ENCODE measurements at regions not wholly inside any gene's neighbourhood (a gene's known extent, or its start where the extent isn't known, plus 50 kb on each side); places are given as distances from the start of the nearest gene placed in this dataset.

DNA sequence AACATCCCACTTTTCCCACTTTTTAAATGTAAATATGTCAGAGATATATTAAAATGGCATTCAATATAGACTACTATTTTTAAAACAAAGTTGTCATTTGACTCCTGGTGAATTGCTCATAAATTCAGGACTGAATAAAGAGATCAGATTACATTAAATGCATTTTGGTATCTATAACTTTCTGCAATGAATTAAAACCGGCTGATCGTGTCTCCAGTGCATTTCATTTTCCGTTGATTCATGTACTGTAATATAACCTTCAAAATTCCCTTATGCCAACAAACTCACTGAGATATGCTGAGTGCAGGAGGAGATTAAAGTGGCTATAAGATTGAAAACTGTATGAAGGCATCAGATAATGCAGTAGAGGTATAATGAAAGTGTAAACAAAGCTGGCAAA is 361.1 kb upstream of the CDIN1 start:
- DNase-seq = peak; percentile 19
- Histone ChIP-seq H3K27ac (ENCODE audit: low read length) (no peak overlapping the region), H3K27me3 (ENCODE audit: control insufficient read depth, insufficient read depth, low read length) (no peaks in the 10 kb centered on the region)

DNA sequence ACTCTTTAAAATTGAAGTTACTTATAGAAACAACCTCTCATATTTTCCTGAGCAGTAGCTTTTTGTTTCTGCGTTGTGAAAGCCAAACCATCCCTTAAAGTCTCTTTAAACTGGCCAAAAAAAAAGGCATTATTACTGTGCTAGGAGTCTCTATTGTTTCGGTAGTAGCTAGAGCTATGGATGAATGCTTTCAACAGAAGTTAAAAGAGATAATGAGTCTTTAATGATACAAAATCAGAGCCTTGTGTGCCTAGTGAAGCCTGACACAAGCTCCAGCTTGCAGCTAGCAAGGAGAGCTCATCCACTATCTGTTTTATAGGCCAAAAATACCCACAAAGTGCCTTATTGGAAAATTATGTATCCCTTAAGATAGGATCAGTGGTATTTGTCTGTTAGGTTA is 360.4 kb upstream of the CDIN1 start:
- Histone ChIP-seq H3K4me1 (ENCODE audit: control insufficient read depth, insufficient read depth, low read length) (no peaks in the 10 kb centered on the region), H3K27ac (ENCODE audit: low read length) (no peak overlapping the region), H3K4me3 (ENCODE audit: low read length) (no peak overlapping the region), H3K9me3 (replicated peaks; ENCODE audit: control insufficient read depth, low read depth, low read length) (peaks cover 5% of the 10 kb centered on the region), H3K36me3 (ENCODE audit: control insufficient read depth, insufficient read depth, low read length) (no peaks in the 10 kb centered on the region), H3K27me3 (ENCODE audit: control insufficient read depth, insufficient read depth, low read length) (no peaks in the 10 kb centered on the region)
- WGBS (ENCODE audit: insufficient coverage) = no CpG with 5 or more reads among the region's 2 CpGs
- DNase-seq = no peak

More for the DNA sequence above, 361.1 kb upstream of the CDIN1 start:
- Histone ChIP-seq H3K4me1 (ENCODE audit: control insufficient read depth, insufficient read depth, low read length) (no peaks in the 10 kb centered on the region), H3K9me3 (replicated peaks; ENCODE audit: control insufficient read depth, low read depth, low read length) (peaks cover 5% of the 10 kb centered on the region), H3K36me3 (ENCODE audit: control insufficient read depth, insufficient read depth, low read length) (no peaks in the 10 kb centered on the region), H3K4me3 (ENCODE audit: low read length) (no peak overlapping the region)
- WGBS (ENCODE audit: insufficient coverage) = no CpG with 5 or more reads among the region's 3 CpGs

DNA sequence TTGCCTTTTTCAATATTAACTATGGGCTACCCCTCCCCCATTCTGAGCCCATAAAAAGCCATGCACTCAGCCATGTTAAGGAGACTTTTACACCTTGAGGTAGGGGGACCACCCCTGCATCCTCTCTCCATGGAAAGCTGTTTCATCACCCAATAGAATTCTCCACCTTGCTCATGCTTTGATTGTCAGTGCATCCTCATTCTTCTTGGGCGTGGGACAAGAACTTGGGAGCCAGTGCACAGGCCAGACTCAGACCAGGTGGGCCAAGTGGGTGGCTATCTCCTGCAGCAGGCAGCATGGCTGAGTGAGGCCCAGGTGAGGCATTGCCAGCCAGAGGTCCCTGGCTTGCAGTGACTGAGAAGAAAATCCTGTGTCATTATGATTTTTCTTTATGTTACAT is 357.4 kb upstream of the CDIN1 start:
- Histone ChIP-seq H3K27ac (ENCODE audit: low read length) (no peak overlapping the region), H3K27me3 (ENCODE audit: control insufficient read depth, insufficient read depth, low read length) (no peaks in the 10 kb centered on the region), H3K36me3 (ENCODE audit: control insufficient read depth, insufficient read depth, low read length) (no peaks in the 10 kb centered on the region), H3K4me3 (ENCODE audit: low read length) (no peak overlapping the region), H3K4me1 (ENCODE audit: control insufficient read depth, insufficient read depth, low read length) (no peaks in the 10 kb centered on the region), H3K9me3 (replicated peaks; ENCODE audit: control insufficient read depth, low read depth, low read length) (peaks cover 9% of the 10 kb centered on the region)
- DNase-seq = no peak
- 100% methylated on average over 1 of the region's 1 CpG for WGBS (ENCODE audit: insufficient coverage)

DNA sequence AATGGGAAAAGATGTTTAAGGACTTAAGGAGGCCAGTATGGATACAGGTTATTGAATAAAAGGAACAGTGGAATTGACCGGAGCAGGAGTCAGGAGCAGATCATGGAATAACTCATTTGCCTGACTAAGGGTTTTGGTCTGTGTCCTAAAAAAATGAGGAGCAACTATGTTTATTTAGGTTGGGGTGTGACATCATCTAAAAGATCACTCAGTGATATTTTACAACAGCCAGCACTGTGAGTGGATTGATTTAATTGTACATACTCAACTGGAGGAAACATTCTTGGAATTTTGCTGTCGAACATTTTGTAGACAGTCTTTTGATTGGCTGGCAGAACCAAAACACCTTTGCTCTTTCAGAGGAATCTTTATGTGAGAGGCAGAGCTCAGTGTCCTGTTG is 348.6 kb upstream of the CDIN1 start:
- no peaks in the 10 kb centered on the region for H3K4me1 ChIP-seq (ENCODE audit: control insufficient read depth, insufficient read depth, low read length)
- H3K27ac ChIP-seq (ENCODE audit: low read length) = no peak overlapping the region
- no peak overlapping the region for H3K4me3 ChIP-seq (ENCODE audit: low read length)
- no CpG with 5 or more reads among the region's 2 CpGs for WGBS (ENCODE audit: insufficient coverage)
- no peak for DNase-seq
- peaks cover 1% of the 10 kb centered on the region for H3K9me3 ChIP-seq (replicated peaks; ENCODE audit: control insufficient read depth, low read depth, low read length)
- H3K36me3 ChIP-seq (ENCODE audit: control insufficient read depth, insufficient read depth, low read length) = no peaks in the 10 kb centered on the region
- H3K27me3 ChIP-seq (ENCODE audit: control insufficient read depth, insufficient read depth, low read length) = no peaks in the 10 kb centered on the region

DNA sequence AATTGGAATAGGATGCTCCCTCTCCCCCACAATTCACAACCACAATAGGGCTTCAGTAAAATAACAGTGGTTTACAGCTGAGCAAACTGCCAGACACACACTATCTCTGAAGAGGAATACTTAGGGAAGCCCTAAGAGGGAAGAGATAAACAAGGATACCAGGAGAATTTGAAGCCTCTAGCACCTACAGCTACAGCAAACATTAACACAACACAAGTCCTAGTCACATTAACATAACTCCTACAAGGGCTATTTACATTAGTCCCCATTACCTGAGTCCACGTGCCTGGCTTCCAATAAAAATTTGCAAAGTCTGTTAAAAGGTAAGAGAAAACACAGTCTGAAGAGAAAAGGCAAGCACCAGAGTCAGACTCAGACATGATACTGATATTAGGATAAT is 346.9 kb upstream of the CDIN1 start:
- Histone ChIP-seq H3K27me3 (ENCODE audit: control insufficient read depth, insufficient read depth, low read length) (no peaks in the 10 kb centered on the region), H3K36me3 (ENCODE audit: control insufficient read depth, insufficient read depth, low read length) (no peaks in the 10 kb centered on the region), H3K27ac (ENCODE audit: low read length) (no peak overlapping the region), H3K4me3 (ENCODE audit: low read length) (no peak overlapping the region), H3K4me1 (ENCODE audit: control insufficient read depth, insufficient read depth, low read length) (no peaks in the 10 kb centered on the region), H3K9me3 (replicated peaks; ENCODE audit: control insufficient read depth, low read depth, low read length) (no peaks in the 10 kb centered on the region)
- no CpG with 5 or more reads among the region's 1 CpG for WGBS (ENCODE audit: insufficient coverage)
- DNase-seq = no peak

DNA sequence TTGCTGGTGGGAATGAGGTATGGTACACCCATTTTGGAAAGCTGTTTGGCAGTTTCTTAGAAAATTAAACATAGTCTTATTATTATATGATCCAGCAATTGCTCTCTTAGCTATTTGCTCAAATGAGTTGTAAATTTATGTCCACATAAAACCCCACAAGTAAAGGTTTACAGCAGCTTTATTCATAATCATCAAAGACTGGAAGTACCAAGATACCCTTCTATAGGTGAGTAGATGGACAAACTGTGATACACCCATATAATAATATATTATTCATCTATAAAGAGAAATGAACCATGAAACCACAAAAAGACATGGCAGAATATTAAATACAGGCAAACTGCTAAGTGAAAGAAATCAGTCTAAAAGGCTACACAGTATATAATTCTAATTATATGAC is 344.7 kb upstream of the CDIN1 start:
- Histone ChIP-seq H3K9me3 (replicated peaks; ENCODE audit: control insufficient read depth, low read depth, low read length) (no peaks in the 10 kb centered on the region), H3K4me3 (ENCODE audit: low read length) (no peak overlapping the region), H3K27me3 (ENCODE audit: control insufficient read depth, insufficient read depth, low read length) (no peaks in the 10 kb centered on the region), H3K4me1 (ENCODE audit: control insufficient read depth, insufficient read depth, low read length) (no peaks in the 10 kb centered on the region), H3K36me3 (ENCODE audit: control insufficient read depth, insufficient read depth, low read length) (no peaks in the 10 kb centered on the region), H3K27ac (ENCODE audit: low read length) (no peak overlapping the region)
- DNase-seq = no peak

DNA sequence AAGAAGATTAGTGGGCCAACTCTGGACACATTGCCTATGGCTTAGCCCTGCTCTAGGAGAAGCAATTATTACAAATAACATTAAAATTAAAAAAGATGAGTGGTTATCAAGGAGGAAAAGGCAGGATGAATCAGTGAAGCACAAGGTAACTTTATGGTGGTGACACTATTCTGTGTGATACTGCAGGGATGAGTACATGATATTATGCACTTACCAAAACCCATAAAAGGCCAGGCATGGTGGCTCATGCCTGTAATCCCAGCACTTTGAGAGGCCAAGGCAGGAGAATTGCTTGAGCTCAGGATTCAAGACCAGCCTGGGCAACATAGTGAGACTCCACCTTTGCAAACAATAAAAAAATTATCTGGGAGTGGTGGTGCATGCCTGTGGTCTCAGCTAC is 344.3 kb upstream of the CDIN1 start:
- no peaks in the 10 kb centered on the region for H3K9me3 ChIP-seq (replicated peaks; ENCODE audit: control insufficient read depth, low read depth, low read length)
- no peaks in the 10 kb centered on the region for H3K36me3 ChIP-seq (ENCODE audit: control insufficient read depth, insufficient read depth, low read length)
- H3K4me3 ChIP-seq (ENCODE audit: low read length) = no peak overlapping the region
- H3K4me1 ChIP-seq (ENCODE audit: control insufficient read depth, insufficient read depth, low read length) = no peaks in the 10 kb centered on the region
- no peaks in the 10 kb centered on the region for H3K27me3 ChIP-seq (ENCODE audit: control insufficient read depth, insufficient read depth, low read length)
- no peak overlapping the region for H3K27ac ChIP-seq (ENCODE audit: low read length)
- no peak for DNase-seq

DNA sequence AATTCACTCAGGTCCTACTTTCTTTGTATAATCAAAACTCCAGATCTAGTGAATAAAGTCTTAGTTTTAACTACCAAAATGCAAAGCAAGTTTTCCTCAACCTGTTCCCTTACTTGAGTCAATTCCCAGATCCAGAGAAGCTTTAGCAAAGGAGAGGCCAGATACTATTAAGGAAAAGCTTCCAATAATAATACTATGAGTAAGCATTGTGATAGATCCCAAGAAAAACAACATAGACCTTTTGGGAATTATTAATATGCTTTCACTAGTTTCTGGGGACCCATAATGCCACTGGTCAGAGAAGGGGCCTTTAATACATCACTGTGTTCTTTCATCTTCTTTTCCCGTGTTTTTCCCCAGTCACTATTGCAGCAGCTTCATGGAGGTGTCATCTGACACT is 339.9 kb upstream of the CDIN1 start:
- Histone ChIP-seq H3K27me3 (ENCODE audit: control insufficient read depth, insufficient read depth, low read length) (no peaks in the 10 kb centered on the region), H3K9me3 (replicated peaks; ENCODE audit: control insufficient read depth, low read depth, low read length) (no peaks in the 10 kb centered on the region), H3K27ac (ENCODE audit: low read length) (no peak overlapping the region), H3K4me3 (ENCODE audit: low read length) (no peak overlapping the region), H3K4me1 (ENCODE audit: control insufficient read depth, insufficient read depth, low read length) (no peaks in the 10 kb centered on the region), H3K36me3 (ENCODE audit: control insufficient read depth, insufficient read depth, low read length) (no peaks in the 10 kb centered on the region)
- 100% methylated on average over 1 of the region's 1 CpG for WGBS (ENCODE audit: insufficient coverage)
- no peak for DNase-seq

GRCh38 chr15:36251450-36251849 is 328.0 kb upstream of the CDIN1 start:
- Histone ChIP-seq H3K36me3 (ENCODE audit: control insufficient read depth, insufficient read depth, low read length) (no peaks in the 10 kb centered on the region), H3K9me3 (replicated peaks; ENCODE audit: control insufficient read depth, low read depth, low read length) (no peaks in the 10 kb centered on the region), H3K4me3 (ENCODE audit: low read length) (no peak overlapping the region), H3K4me1 (ENCODE audit: control insufficient read depth, insufficient read depth, low read length) (no peaks in the 10 kb centered on the region), H3K27ac (ENCODE audit: low read length) (no peak overlapping the region), H3K27me3 (ENCODE audit: control insufficient read depth, insufficient read depth, low read length) (no peaks in the 10 kb centered on the region)
- no CpG with 5 or more reads among the region's 1 CpG for WGBS (ENCODE audit: insufficient coverage)
- DNase-seq = no peak

GRCh38 chr15:36252146-36252711 is 327.2 kb upstream of the CDIN1 start:
- no peak for DNase-seq
- WGBS (ENCODE audit: insufficient coverage) = no CpG with 5 or more reads among the region's 10 CpGs
- no peaks in the 10 kb centered on the region for H3K27me3 ChIP-seq (ENCODE audit: control insufficient read depth, insufficient read depth, low read length)

GRCh38 chr15:36254426-36254825 is 325.0 kb upstream of the CDIN1 start:
- Histone ChIP-seq H3K9me3 (replicated peaks; ENCODE audit: control insufficient read depth, low read depth, low read length) (no peaks in the 10 kb centered on the region), H3K27me3 (ENCODE audit: control insufficient read depth, insufficient read depth, low read length) (no peaks in the 10 kb centered on the region), H3K4me1 (ENCODE audit: control insufficient read depth, insufficient read depth, low read length) (no peaks in the 10 kb centered on the region), H3K36me3 (ENCODE audit: control insufficient read depth, insufficient read depth, low read length) (no peaks in the 10 kb centered on the region), H3K27ac (ENCODE audit: low read length) (no peak overlapping the region), H3K4me3 (ENCODE audit: low read length) (no peak overlapping the region)
- no peak for DNase-seq

More at GRCh38 chr15:36252146-36252711, 327.2 kb upstream of the CDIN1 start:
- H3K36me3 ChIP-seq (ENCODE audit: control insufficient read depth, insufficient read depth, low read length) = no peaks in the 10 kb centered on the region
- no peaks in the 10 kb centered on the region for H3K4me1 ChIP-seq (ENCODE audit: control insufficient read depth, insufficient read depth, low read length)
- no peak overlapping the region for H3K27ac ChIP-seq (ENCODE audit: low read length)
- H3K9me3 ChIP-seq (replicated peaks; ENCODE audit: control insufficient read depth, low read depth, low read length) = no peaks in the 10 kb centered on the region
- no peak overlapping the region for H3K4me3 ChIP-seq (ENCODE audit: low read length)

Data from muscle of leg (tissue), 3 donors.